Tibial nerve (tissue), 4 donors: ENCODE measurements at regions not wholly inside any gene's neighbourhood (a gene's known extent, or its start where the extent isn't known, plus 50 kb on each side); places are given as distances from the start of the nearest gene placed in this dataset.

Experiments
- CTCF ChIP-seq, 5 experiments: fragments of 200-600 bp in 3 of 5; fragments of 450-650 bp in 2 of 5; sonication (generic) in 3 of 5; IDR thresholded peaks; one replicate each; pipeline ENCODE4 v1.5.1; 2016 to 2019; ENCODE audit warnings: antibody characterized with exemption in 5 of 5, mild to moderate bottlenecking in 3 of 5, moderate library complexity in 2 of 5
- EP300 ChIP-seq, 2 donors: sonication (generic); formaldehyde crosslinking; IDR thresholded peaks; one replicate each; pipeline ENCODE4 v1.6.1; 2017; ENCODE audit warnings: antibody characterized with exemption in 2 of 2, mild to moderate bottlenecking in 1 of 2
- POLR2A ChIP-seq, 2 donors: fragments of 450-650 bp; IDR thresholded peaks; one replicate each; pipeline ENCODE4 v1.6.1; 2017; ENCODE audit warnings: antibody characterized with exemption in 2 of 2, mild to moderate bottlenecking in 2 of 2, moderate library complexity in 2 of 2

- TF ChIP-seq CTCF (IDR thresholded peaks at IDR 0.05) (no peak), EP300 (IDR thresholded peaks at IDR 0.05) (no peak), POLR2A (IDR thresholded peaks at IDR 0.05) (no peak)
Observed at GRCh38 chr2:16351137-16351536, 314.5 kb downstream of the CYRIA start.
